ENCODE measurements at regions not wholly inside any gene's neighbourhood (a gene's known extent, or its start where the extent isn't known, plus 50 kb on each side); places are given as distances from the start of the nearest gene placed in this dataset.

- TF ChIP-seq ZNF114 (CRISPR knock-in tag; IDR thresholded peaks at IDR 0.05) (no peak), ZNF331 (CRISPR knock-in tag; IDR thresholded peaks at IDR 0.05; ENCODE audit: low read depth) (no peak), ZNF462 (CRISPR knock-in tag; IDR thresholded peaks at IDR 0.05) (no peak), ETS1 (IDR thresholded peaks at IDR 0.05) (no peak), JUNB (IDR thresholded peaks at IDR 0.05; ENCODE audit: unreplicated experiment) (no peak)
Measured at GRCh38 chr16:7992616-7993015, 597.7 kb downstream of the TMEM114 start (continued).

GRCh38 chr16:7990626-7991260 is 599.6 kb downstream of the TMEM114 start:
- no peak overlapping the region for H2AFZ ChIP-seq
- no peaks in the 10 kb centered on the region for H3K79me2 ChIP-seq (replicated peaks; ENCODE audit: insufficient read depth)
- peaks cover 5% of the 10 kb centered on the region for H3K27me3 Mint-ChIP-seq (ENCODE audit: insufficient read depth, low read depth, poor library complexity)
- H3K27me3 ChIP-seq (ENCODE audit: insufficient read depth) = no peaks in the 10 kb centered on the region
- H3K4me3 ChIP-seq = no peak overlapping the region
- H3K27ac ChIP-seq (ENCODE audit: low read depth) = no peak overlapping the region
- no peak for DNase-seq (ENCODE audit: low spot score)
- no peaks in the 10 kb centered on the region for H3K9me2 ChIP-seq (ENCODE audit: insufficient read depth)
- H4K20me1 ChIP-seq (replicated peaks; ENCODE audit: insufficient read depth) = no peaks in the 10 kb centered on the region
- H3K27ac Mint-ChIP-seq = no peak overlapping the region
- no peaks in the 10 kb centered on the region for H3F3A ChIP-seq (replicated peaks; ENCODE audit: low read depth)
- no peak for ATAC-seq
- H3K4me3 Mint-ChIP-seq = no peak overlapping the region
- H3K4me1 ChIP-seq (ENCODE audit: insufficient read depth) = no peaks in the 10 kb centered on the region
- no peaks in the 10 kb centered on the region for H3K36me3 ChIP-seq (ENCODE audit: insufficient read depth)
- no peak overlapping the region for H3K4me2 ChIP-seq
- peaks cover 12% of the 10 kb centered on the region; the same call in 2 of the 3 replicates for H3K9me3 Mint-ChIP-seq
- H3K4me1 Mint-ChIP-seq = peaks cover 6% of the 10 kb centered on the region; the same call in 2 of the 3 replicates
- H3K36me3 Mint-ChIP-seq (ENCODE audit: low read depth) = no peaks in the 10 kb centered on the region; the same call in 2 of the 3 replicates
- TF ChIP-seq REST (IDR thresholded peaks at IDR 0.05; ENCODE audit: unreplicated experiment) (no peak), POLR2AphosphoS5 (IDR thresholded peaks at IDR 0.05; ENCODE audit: low read depth) (no peak), ZNF331 (CRISPR knock-in tag; IDR thresholded peaks at IDR 0.05; ENCODE audit: low read depth) (no peak), STAT1 (IDR thresholded peaks at IDR 0.05; ENCODE audit: unreplicated experiment) (no peak), ZNF114 (CRISPR knock-in tag; IDR thresholded peaks at IDR 0.05) (no peak), JUNB (IDR thresholded peaks at IDR 0.05; ENCODE audit: unreplicated experiment) (no peak), ETS1 (IDR thresholded peaks at IDR 0.05) (no peak), CTCF (conservative IDR thresholded peaks at IDR 0.05; ENCODE audit: low read depth in 2 of 2) (no peak), CREB1 (CRISPR knock-in tag; IDR thresholded peaks at IDR 0.05; ENCODE audit: low read depth) (no peak)

Measured in GM23338 (cell line).